ENCODE measurements at regions not wholly inside any gene's neighbourhood (a gene's known extent, or its start where the extent isn't known, plus 50 kb on each side); places are given as distances from the start of the nearest gene placed in this dataset.

- TF ChIP-seq TAF1 (IDR thresholded peaks at IDR 0.05; ENCODE audit: low read depth) (no peak), FOXM1 (IDR thresholded peaks at IDR 0.05; ENCODE audit: borderline replicate concordance, low read depth) (no peak), EP300 (IDR thresholded peaks at IDR 0.05; ENCODE audit: borderline replicate concordance) (no peak), REST (IDR thresholded peaks at IDR 0.05; ENCODE audit: low read depth) (no peak), RAD21 (IDR thresholded peaks at IDR 0.05; ENCODE audit: low read depth) (no peak), MAX (IDR thresholded peaks at IDR 0.05) (no peak), CREB1 (IDR thresholded peaks at IDR 0.05; ENCODE audit: low read depth) (no peak), TCF12 (IDR thresholded peaks at IDR 0.05; ENCODE audit: low read depth) (no peak)
These were observed 860.9 kb downstream of the XPNPEP1 start for GRCh38 chr10:109062371-109062770.

All from Ishikawa (cell line).